Mesothelial cell of epicardium (in vitro differentiated cells): ENCODE measurements at regions not wholly inside any gene's neighbourhood (a gene's known extent, or its start where the extent isn't known, plus 50 kb on each side); places are given as distances from the start of the nearest gene placed in this dataset.

Experiments used
- DNase-seq, 2 experiments: peaks; one replicate each; pipeline ENCODE4 v3.0.0; 2021; ENCODE audit warnings: low spot score in 2 of 2; ENCODE audit not compliant: unreplicated experiment in 2 of 2
- H3K27ac Mint-ChIP-seq: 2 replicates; pipeline ENCODE4 v1.8.0; 2021; ENCODE audit warnings: mixed read lengths
- H3K27me3 Mint-ChIP-seq: 2 replicates; pipeline ENCODE4 v1.8.0; 2021; ENCODE audit warnings: low read depth, mixed read lengths
- H3K36me3 Mint-ChIP-seq: 2 replicates; pipeline ENCODE4 v1.8.0; 2021; ENCODE audit warnings: mixed read lengths
- H3K4me1 Mint-ChIP-seq: 2 replicates; pipeline ENCODE4 v1.8.0; 2021; ENCODE audit warnings: mixed read lengths
- H3K4me3 Mint-ChIP-seq: 2 replicates; pipeline ENCODE4 v1.8.0; 2021; ENCODE audit warnings: mild to moderate bottlenecking, moderate library complexity, mixed read lengths
- H3K9me3 Mint-ChIP-seq: 2 replicates; pipeline ENCODE4 v1.8.0; 2021; ENCODE audit warnings: mixed read lengths
- CTCF ChIP-seq: fragments of 200-600 bp; sonication (generic); IDR thresholded peaks from one replicate; pipeline ENCODE4 v1.5.0; 2021; ENCODE audit warnings: antibody characterized with exemption; ENCODE audit not compliant: unreplicated experiment

- Mint-ChIP-seq H3K9me3 (peaks cover 31% of the 10 kb centered on the region), H3K4me3 (no peak overlapping the region), H3K36me3 (peaks cover 14% of the 10 kb centered on the region), H3K4me1 (peaks cover 20% of the 10 kb centered on the region), H3K27me3 (no peaks in the 10 kb centered on the region), H3K27ac (no peak overlapping the region)
- DNase-seq, result no peak
- TF ChIP-seq CTCF, result no peak
Observed at GRCh38 chr4:124083711-124084110, 628.8 kb downstream of the ANKRD50 start.

GRCh38 chr4:124085561-124086180, 626.9 kb downstream of the ANKRD50 start:
- Mint-ChIP-seq H3K27me3 (no peaks in the 10 kb centered on the region), H3K36me3 (peaks cover 5% of the 10 kb centered on the region), H3K4me3 (no peak overlapping the region), H3K27ac (peak overlapping the region; percentile 39), H3K9me3 (peaks cover 13% of the 10 kb centered on the region), H3K4me1 (peaks cover 26% of the 10 kb centered on the region)
- TF ChIP-seq CTCF, result no peak
- DNase-seq, result no peak

GRCh38 chr4:124090021-124090420, 622.5 kb downstream of the ANKRD50 start:
- TF ChIP-seq CTCF, result no peak
- no peak for DNase-seq
- H3K27ac Mint-ChIP-seq, result no peak overlapping the region
- peaks cover 16% of the 10 kb centered on the region for H3K9me3 Mint-ChIP-seq
- no peaks in the 10 kb centered on the region for H3K27me3 Mint-ChIP-seq
- no peak overlapping the region for H3K4me3 Mint-ChIP-seq
- H3K36me3 Mint-ChIP-seq, result no peaks in the 10 kb centered on the region
- peaks cover 23% of the 10 kb centered on the region for H3K4me1 Mint-ChIP-seq

GRCh38 chr4:124092101-124092500, 620.4 kb downstream of the ANKRD50 start:
- Mint-ChIP-seq H3K27ac (no peak overlapping the region), H3K36me3 (no peaks in the 10 kb centered on the region), H3K27me3 (no peaks in the 10 kb centered on the region), H3K9me3 (peaks cover 16% of the 10 kb centered on the region), H3K4me1 (peaks cover 10% of the 10 kb centered on the region), H3K4me3 (no peak overlapping the region)
- TF ChIP-seq CTCF, result no peak
- no peak for DNase-seq

- no peak overlapping the region for H3K4me3 Mint-ChIP-seq
- no peaks in the 10 kb centered on the region for H3K27me3 Mint-ChIP-seq
- DNase-seq, result no peak
- no peak overlapping the region for H3K27ac Mint-ChIP-seq
- peaks cover 10% of the 10 kb centered on the region for H3K4me1 Mint-ChIP-seq
- peaks cover 16% of the 10 kb centered on the region for H3K9me3 Mint-ChIP-seq
- no peaks in the 10 kb centered on the region for H3K36me3 Mint-ChIP-seq
- no peak for TF ChIP-seq CTCF
Observed at GRCh38 chr4:124092541-124092984, 620.0 kb downstream of the ANKRD50 start.

- no peak overlapping the region for H3K4me3 Mint-ChIP-seq
- no peak for TF ChIP-seq CTCF
- no peaks in the 10 kb centered on the region for H3K4me1 Mint-ChIP-seq
- no peaks in the 10 kb centered on the region for H3K36me3 Mint-ChIP-seq
- H3K9me3 Mint-ChIP-seq, result peaks cover 16% of the 10 kb centered on the region
- no peaks in the 10 kb centered on the region for H3K27me3 Mint-ChIP-seq
- H3K27ac Mint-ChIP-seq, result no peak overlapping the region
- no peak for DNase-seq
Observed at GRCh38 chr4:124095621-124096020, 616.9 kb downstream of the ANKRD50 start.
